Gastroesophageal sphincter (tissue), 4 donors: ENCODE measurements at regions not wholly inside any gene's neighbourhood (a gene's known extent, or its start where the extent isn't known, plus 50 kb on each side); places are given as distances from the start of the nearest gene placed in this dataset.

Experiments
- ATAC-seq: fragments of 150-250 bp; one replicate; pipeline ENCODE4 v1.9.1; 2016; ENCODE audit warnings: mild to moderate bottlenecking, moderate library complexity
- H3K27ac ChIP-seq, 4 donors: fragments of 200-600 bp; sonication (generic) in 3 of 4; 1 replicate in 3 of 4; 2 replicates in 1 of 4; pipeline ENCODE4 v1.5.1; 2016 to 2019
- H3K27me3 ChIP-seq: fragments of 200-600 bp; sonication (generic); one replicate; pipeline ENCODE4 v1.5.1; 2019
- H3K36me3 ChIP-seq, 2 donors: fragments of 200-600 bp; sonication (generic); one replicate each; pipeline ENCODE4 v1.5.1; 2019; ENCODE audit warnings: control low read depth in 1 of 2
- H3K4me1 ChIP-seq, 3 donors: fragments of 200-600 bp; sonication (generic); 1 replicate in 2 of 3; 2 replicates in 1 of 3; pipeline ENCODE4 v1.5.1; 2016 to 2019; ENCODE audit warnings: control low read depth in 2 of 3
- H3K4me3 ChIP-seq, 2 donors: fragments of 200-600 bp; sonication (generic); one replicate each; pipeline ENCODE4 v1.5.1; 2019; ENCODE audit warnings: mild to moderate bottlenecking in 1 of 2, moderate library complexity in 1 of 2
- H3K9me3 ChIP-seq, 3 donors: fragments of 200-600 bp; sonication (generic); one replicate each; pipeline ENCODE4 v1.5.1; 2017 to 2019; ENCODE audit warnings: control low read depth in 2 of 3
- EP300 ChIP-seq: sonication (generic); formaldehyde crosslinking; IDR thresholded peaks from one replicate; pipeline ENCODE4 v1.6.1; 2017; ENCODE audit warnings: antibody characterized with exemption, mild to moderate bottlenecking
- POLR2A ChIP-seq, 2 donors: fragments of 450-650 bp; IDR thresholded peaks; one replicate each; pipeline ENCODE4 v1.6.1; 2017; ENCODE audit warnings: antibody characterized with exemption in 2 of 2, mild to moderate bottlenecking in 2 of 2, moderate library complexity in 1 of 2
- POLR2AphosphoS5 ChIP-seq: sonication (generic); formaldehyde crosslinking; IDR thresholded peaks from one replicate; pipeline ENCODE4 v1.6.1; 2017; ENCODE audit warnings: antibody characterized with exemption
- WGBS, 2 donors: methylation state at CpG; one replicate each; pipeline ENCODE4 v1.1.5; 2018; ENCODE audit warnings: low coverage in 1 of 2; 5-methylcytosine and 5-hydroxymethylcytosine counted together
- TF ChIP-seq, protein P1 (sequence below), 4 experiments: fragments of 200-600 bp in 2 of 4; fragments of 450-650 bp in 2 of 4; sonication (generic) in 1 of 4; IDR thresholded peaks; one replicate each; pipeline ENCODE4 v1.5.1; 2017 to 2019; ENCODE audit warnings: antibody characterized with exemption in 4 of 4, mild to moderate bottlenecking in 2 of 4, moderate library complexity in 2 of 4

DNA sequence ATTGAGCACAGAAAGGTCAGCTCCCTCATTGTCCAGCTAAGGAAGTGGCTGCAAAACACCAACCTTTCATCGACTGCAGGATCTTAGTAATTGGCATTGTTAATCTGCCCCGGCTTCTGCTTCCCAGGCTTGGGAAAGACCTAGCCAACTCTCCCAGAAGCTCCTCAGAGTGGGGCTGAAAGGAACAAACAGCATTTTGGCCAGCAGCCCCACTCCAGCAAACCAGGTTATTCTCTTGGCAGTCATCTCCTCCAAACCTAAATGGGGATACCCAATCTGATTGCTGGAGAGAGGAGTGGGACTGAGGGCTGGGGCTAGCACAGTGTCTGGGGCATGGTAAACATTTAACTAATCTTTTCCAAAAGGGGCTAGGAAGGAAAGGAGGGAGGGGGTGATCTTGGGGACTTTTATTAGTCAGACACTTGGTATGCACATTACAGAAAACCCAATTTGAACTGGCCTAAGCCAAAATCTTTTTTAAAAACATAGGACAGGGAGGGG, 294.4 kb downstream of the MN1 start:
- H3K27me3 ChIP-seq: no peaks in the 10 kb centered on the region
- H3K9me3 ChIP-seq: peaks cover 0 to 7% (median 0%) of the 10 kb centered on the region in 3 donors
- 40% methylated on average over 1 of the region's 2 CpGs; no CpG with 5 or more reads in 1 of the 2 donors for WGBS, 2 donors
- TF ChIP-seq POLR2AphosphoS5 (no peak), POLR2A (IDR thresholded peaks at IDR 0.05) (no peak), EP300 (no peak)
- TF ChIP-seq, protein P1, sequence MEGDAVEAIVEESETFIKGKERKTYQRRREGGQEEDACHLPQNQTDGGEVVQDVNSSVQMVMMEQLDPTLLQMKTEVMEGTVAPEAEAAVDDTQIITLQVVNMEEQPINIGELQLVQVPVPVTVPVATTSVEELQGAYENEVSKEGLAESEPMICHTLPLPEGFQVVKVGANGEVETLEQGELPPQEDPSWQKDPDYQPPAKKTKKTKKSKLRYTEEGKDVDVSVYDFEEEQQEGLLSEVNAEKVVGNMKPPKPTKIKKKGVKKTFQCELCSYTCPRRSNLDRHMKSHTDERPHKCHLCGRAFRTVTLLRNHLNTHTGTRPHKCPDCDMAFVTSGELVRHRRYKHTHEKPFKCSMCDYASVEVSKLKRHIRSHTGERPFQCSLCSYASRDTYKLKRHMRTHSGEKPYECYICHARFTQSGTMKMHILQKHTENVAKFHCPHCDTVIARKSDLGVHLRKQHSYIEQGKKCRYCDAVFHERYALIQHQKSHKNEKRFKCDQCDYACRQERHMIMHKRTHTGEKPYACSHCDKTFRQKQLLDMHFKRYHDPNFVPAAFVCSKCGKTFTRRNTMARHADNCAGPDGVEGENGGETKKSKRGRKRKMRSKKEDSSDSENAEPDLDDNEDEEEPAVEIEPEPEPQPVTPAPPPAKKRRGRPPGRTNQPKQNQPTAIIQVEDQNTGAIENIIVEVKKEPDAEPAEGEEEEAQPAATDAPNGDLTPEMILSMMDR (IDR thresholded peaks at IDR 0.05): no peak
- H3K27ac ChIP-seq: no peak overlapping the region
- H3K36me3 ChIP-seq: no peaks in the 10 kb centered on the region
- H3K4me1 ChIP-seq: peaks cover 0 to 9% (median 8%) of the 10 kb centered on the region in 3 donors
- no peak overlapping the region for H3K4me3 ChIP-seq
- no peak for ATAC-seq

DNA sequence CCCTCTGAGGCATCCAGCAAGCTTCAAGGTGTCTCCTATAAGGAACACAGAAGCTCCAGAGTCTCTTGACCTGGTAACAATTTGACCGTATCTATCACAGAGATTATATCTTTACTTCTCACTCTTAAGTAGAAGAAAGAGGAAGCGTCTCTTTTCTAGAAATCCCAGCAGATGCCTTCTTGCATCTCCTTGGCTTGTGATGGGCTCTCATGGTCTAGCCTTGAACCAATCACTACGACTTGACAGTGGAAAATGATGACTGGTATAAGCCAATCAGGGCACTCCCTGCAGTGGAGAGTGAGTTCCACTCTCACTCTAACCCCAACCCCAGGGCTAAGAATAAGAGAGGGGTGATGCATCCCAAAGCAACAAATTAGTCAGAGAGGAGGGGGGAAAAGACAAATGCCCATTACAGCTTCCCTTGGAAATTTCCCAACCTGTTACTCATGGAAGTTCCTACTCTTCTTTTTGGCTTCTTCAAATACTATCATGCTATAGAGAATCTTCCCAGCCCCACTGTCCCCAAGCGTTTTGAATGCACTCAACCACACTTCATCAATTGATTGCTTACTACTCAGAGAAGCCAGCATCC, 293.5 kb downstream of the MN1 start:
- no peaks in the 10 kb centered on the region for H3K27me3 ChIP-seq
- no peak overlapping the region for H3K4me3 ChIP-seq
- TF ChIP-seq EP300 (no peak), POLR2A (IDR thresholded peaks at IDR 0.05) (no peak), POLR2AphosphoS5 (no peak)
- TF ChIP-seq, protein P1 (IDR thresholded peaks at IDR 0.05): no peak
- WGBS, 2 donors: 69 to 90% methylated on average over 2 to 3 of the region's 4 CpGs
- no peak for ATAC-seq
- H3K4me1 ChIP-seq: peaks cover 0 to 15% (median 11%) of the 10 kb centered on the region in 3 donors
- H3K27ac ChIP-seq: no peak overlapping the region
- H3K36me3 ChIP-seq: no peaks in the 10 kb centered on the region
- H3K9me3 ChIP-seq: peaks cover 0 to 7% (median 0%) of the 10 kb centered on the region in 3 donors

DNA sequence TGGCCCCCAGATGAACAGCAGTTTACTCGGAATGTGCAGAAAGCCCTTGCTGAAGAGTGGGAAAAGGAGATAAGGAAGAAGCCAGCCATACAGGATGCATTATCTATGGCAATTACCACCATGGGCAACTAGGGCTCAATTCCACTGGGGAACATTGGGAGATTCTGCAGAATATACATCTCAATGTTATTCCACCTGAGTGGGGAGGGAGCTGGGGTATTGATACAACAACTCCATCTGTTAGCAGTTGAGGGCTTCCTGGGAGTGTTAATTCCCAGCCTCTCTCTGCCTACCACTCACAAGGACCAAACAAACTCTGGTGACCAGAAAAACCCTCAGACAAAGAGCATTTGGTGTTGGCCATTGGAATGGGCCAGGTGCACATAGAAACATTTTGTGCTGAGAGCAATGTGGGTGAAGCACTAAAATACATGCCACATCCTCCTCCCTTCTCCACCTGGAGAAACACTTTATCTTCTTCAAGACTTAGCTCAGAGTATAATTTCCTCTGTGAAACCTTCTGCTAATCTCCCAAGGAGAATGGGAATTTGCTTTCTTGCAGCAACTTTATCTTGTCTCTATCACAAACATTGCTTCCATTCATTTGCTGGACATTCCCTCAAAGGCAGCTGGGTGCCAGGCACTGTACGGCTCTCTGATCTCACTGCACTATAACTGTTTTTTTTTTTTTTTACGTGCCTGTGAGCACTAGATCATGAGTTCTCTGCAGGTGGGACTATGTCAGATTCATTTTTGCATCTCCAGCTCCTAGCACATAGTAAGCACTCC, 292.2 kb downstream of the MN1 start:
- Histone ChIP-seq H3K4me3 (no peak overlapping the region), H3K9me3 (peaks cover 0 to 7% (median 0%) of the 10 kb centered on the region in 3 donors), H3K4me1 (peaks cover 0 to 15% (median 11%) of the 10 kb centered on the region in 3 donors), H3K27ac (no peak overlapping the region), H3K27me3 (no peaks in the 10 kb centered on the region), H3K36me3 (no peaks in the 10 kb centered on the region)
- no peak for ATAC-seq
- no peak for TF ChIP-seq EP300
- TF ChIP-seq, protein P1 (IDR thresholded peaks at IDR 0.05): no peak
- TF ChIP-seq POLR2A (IDR thresholded peaks at IDR 0.05): no peak
- no peak for TF ChIP-seq POLR2AphosphoS5
- WGBS, 2 donors: 78 to 80% methylated on average over 2 to 3 of the region's 3 CpGs

DNA sequence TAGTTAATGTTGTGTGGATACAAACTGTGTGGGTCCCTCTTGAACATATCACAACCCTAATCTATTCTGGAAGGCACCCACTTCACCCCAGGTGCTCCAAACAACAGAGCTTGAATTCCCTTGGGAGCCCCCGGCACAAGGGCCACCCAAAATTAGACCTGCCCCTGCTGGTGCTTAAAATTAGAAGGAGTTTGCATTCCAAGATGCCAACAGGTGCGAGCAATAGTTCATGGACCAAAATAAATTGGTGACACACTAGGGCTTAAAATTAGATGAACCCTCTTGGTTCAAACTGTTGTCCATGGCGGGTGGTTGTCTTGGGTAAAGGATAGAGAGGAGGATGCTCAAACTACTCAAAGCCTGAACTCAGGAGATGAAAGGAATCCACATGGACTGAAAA, 291.5 kb downstream of the MN1 start:
- no peak for ATAC-seq
- H3K36me3 ChIP-seq: no peaks in the 10 kb centered on the region
- H3K27ac ChIP-seq: no peak overlapping the region
- TF ChIP-seq POLR2AphosphoS5: no peak
- no peak for TF ChIP-seq POLR2A (IDR thresholded peaks at IDR 0.05)
- TF ChIP-seq EP300: no peak
- TF ChIP-seq, protein P1 (IDR thresholded peaks at IDR 0.05): no peak
- no peak overlapping the region for H3K4me3 ChIP-seq
- 77 to 92% methylated on average over 3 of the region's 3 CpGs for WGBS, 2 donors
- H3K9me3 ChIP-seq: peaks cover 0 to 7% (median 0%) of the 10 kb centered on the region in 3 donors
- H3K4me1 ChIP-seq: peaks cover 0 to 15% (median 11%) of the 10 kb centered on the region in 3 donors
- H3K27me3 ChIP-seq: no peaks in the 10 kb centered on the region
